NCI-H82 (cell line): ENCODE measurements at regions not wholly inside any gene's neighbourhood (a gene's known extent, or its start where the extent isn't known, plus 50 kb on each side); places are given as distances from the start of the nearest gene placed in this dataset.

ENCODE experiments used
- DNase-seq: peaks from one replicate; lab custom pipeline; 2025; lab: John Stamatoyannopoulos, UW

GRCh38 chr5:152270096-152270495 is 135.0 kb downstream of the NMUR2 start:
- no peak for DNase-seq

GRCh38 chr5:152269533-152269932 is 135.5 kb downstream of the NMUR2 start:
- no peak for DNase-seq

- no peak for DNase-seq
These were observed 140.3 kb downstream of the NMUR2 start for GRCh38 chr5:152264645-152265254.

- no peak for DNase-seq
These were observed 142.4 kb downstream of the NMUR2 start for GRCh38 chr5:152262667-152263066.

- DNase-seq: no peak
These were observed 144.1 kb downstream of the NMUR2 start for GRCh38 chr5:152260940-152261339.

- DNase-seq: no peak
These were observed 145.4 kb downstream of the NMUR2 start for GRCh38 chr5:152259702-152260101.

- DNase-seq: no peak
These were observed 148.5 kb downstream of the NMUR2 start for GRCh38 chr5:152256580-152256979.

GRCh38 chr5:152255411-152255810 is 149.7 kb downstream of the NMUR2 start:
- no peak for DNase-seq

GRCh38 chr5:152247850-152248385 is 157.2 kb downstream of the NMUR2 start:
- DNase-seq: no peak

- DNase-seq: no peak
These were observed 158.7 kb downstream of the NMUR2 start for GRCh38 chr5:152246401-152246800.

- DNase-seq: no peak
These were observed 167.5 kb downstream of the NMUR2 start for GRCh38 chr5:152237531-152237930.

GRCh38 chr5:152226191-152226590 is 178.9 kb downstream of the NMUR2 start:
- no peak for DNase-seq

- no peak for DNase-seq
These were observed 183.1 kb downstream of the NMUR2 start for GRCh38 chr5:152221721-152222629.

- no peak for DNase-seq
These were observed 186.4 kb downstream of the NMUR2 start for GRCh38 chr5:152218694-152219093.

- no peak for DNase-seq
These were observed 199.3 kb downstream of the NMUR2 start for GRCh38 chr5:152205804-152206203.

GRCh38 chr5:152202321-152202720 is 202.8 kb downstream of the NMUR2 start:
- no peak for DNase-seq

GRCh38 chr5:152193391-152194107 is 211.5 kb downstream of the NMUR2 start:
- DNase-seq: no peak

- DNase-seq: no peak
These were observed 216.8 kb downstream of the NMUR2 start for GRCh38 chr5:152188251-152188650.

- no peak for DNase-seq
These were observed 217.4 kb downstream of the NMUR2 start for GRCh38 chr5:152187668-152188067.

GRCh38 chr5:152185547-152186245 is 219.4 kb downstream of the NMUR2 start:
- DNase-seq: no peak

GRCh38 chr5:152184266-152184665 is 220.8 kb downstream of the NMUR2 start:
- no peak for DNase-seq

GRCh38 chr5:152181461-152181860 is 223.6 kb downstream of the NMUR2 start:
- DNase-seq: no peak
